Loucy (cell line): ENCODE measurements at regions not wholly inside any gene's neighbourhood (a gene's known extent, or its start where the extent isn't known, plus 50 kb on each side); places are given as distances from the start of the nearest gene placed in this dataset.

ENCODE experiments used
- CTCF ChIP-seq: fragments of 200-600 bp; sonication (generic); conservative IDR thresholded peaks from 2 replicates; pipeline ENCODE4 v1.5.1; 2014; ENCODE audit warnings: mild to moderate bottlenecking, antibody characterized with exemption, low read length
- EZH2phosphoT487 ChIP-seq: fragments of 200-600 bp; IDR thresholded peaks from 2 replicates; pipeline ENCODE4 v1.6.1; 2018; ENCODE audit warnings: antibody characterized with exemption, mild to moderate bottlenecking, moderate library complexity, borderline replicate concordance

- TF ChIP-seq CTCF (no peak), EZH2phosphoT487 (no peak)
Measured at GRCh38 chr16:11459722-11460121, 114.5 kb downstream of the RMI2 start.
